ENCODE measurements at regions not wholly inside any gene's neighbourhood (a gene's known extent, or its start where the extent isn't known, plus 50 kb on each side); places are given as distances from the start of the nearest gene placed in this dataset.

GRCh38 chr5:33268374-33268773 is 172.4 kb upstream of the TARS1 start:
- TF ChIP-seq, protein P1, sequence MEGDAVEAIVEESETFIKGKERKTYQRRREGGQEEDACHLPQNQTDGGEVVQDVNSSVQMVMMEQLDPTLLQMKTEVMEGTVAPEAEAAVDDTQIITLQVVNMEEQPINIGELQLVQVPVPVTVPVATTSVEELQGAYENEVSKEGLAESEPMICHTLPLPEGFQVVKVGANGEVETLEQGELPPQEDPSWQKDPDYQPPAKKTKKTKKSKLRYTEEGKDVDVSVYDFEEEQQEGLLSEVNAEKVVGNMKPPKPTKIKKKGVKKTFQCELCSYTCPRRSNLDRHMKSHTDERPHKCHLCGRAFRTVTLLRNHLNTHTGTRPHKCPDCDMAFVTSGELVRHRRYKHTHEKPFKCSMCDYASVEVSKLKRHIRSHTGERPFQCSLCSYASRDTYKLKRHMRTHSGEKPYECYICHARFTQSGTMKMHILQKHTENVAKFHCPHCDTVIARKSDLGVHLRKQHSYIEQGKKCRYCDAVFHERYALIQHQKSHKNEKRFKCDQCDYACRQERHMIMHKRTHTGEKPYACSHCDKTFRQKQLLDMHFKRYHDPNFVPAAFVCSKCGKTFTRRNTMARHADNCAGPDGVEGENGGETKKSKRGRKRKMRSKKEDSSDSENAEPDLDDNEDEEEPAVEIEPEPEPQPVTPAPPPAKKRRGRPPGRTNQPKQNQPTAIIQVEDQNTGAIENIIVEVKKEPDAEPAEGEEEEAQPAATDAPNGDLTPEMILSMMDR (IDR thresholded peaks at IDR 0.05; ENCODE audit: control extremely low read depth, extremely low read depth, low read depth, missing control alignments) = no peak
- CTCF ChIA-PET = interaction anchor here (1.2 kb wide), 1 partner anchor 14 kb away, joined by 4 read pairs; no protein-coding TSS in a partner anchor
- DNase-seq (ENCODE audit: extremely low spot score) = no peak
- POLR2A ChIA-PET = no interaction called here

DNA sequence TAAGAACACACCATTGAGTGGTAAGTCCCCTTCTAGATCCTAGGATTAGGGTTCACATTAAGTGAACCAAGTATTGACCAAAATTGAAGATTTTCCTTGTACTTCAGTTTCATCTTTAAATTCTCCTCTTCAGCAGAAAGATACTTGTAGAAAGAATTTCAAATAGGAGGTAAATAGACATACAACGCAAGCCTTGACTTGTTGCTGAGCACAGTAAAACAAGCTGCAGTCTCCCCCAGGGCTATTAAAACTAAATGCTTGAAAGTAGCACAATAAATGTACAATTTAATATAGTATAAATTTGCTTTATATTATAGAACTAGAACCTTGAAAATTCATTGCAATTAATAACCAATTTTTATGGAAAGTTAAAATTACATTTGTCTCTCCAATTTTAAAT is 170.1 kb upstream of the TARS1 start:
- ChIA-PET CTCF (no interaction called here), POLR2A (no interaction called here)
- TF ChIP-seq, protein P1 (IDR thresholded peaks at IDR 0.05; ENCODE audit: control extremely low read depth, extremely low read depth, low read depth, missing control alignments) = no peak
- DNase-seq (ENCODE audit: extremely low spot score) = no peak

DNA sequence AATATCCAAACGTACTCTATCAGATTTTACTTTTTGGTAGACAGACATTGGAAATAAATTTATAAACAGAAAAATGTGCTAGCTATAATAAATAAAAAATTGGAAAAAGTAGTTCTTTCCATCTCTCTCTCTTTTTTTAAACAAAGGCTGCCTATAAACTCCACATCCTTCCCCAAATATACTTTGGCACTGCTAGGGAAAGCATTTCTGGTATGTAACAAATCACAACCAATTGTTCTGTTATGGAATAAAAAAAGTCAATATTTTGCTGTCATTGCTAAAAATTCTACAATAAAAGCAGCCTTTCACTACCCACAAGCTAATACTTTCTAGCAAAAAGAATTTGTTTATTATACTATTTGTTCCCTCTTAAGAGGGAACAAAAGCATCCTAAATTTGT is 169.2 kb upstream of the TARS1 start:
- TF ChIP-seq, protein P1 (IDR thresholded peaks at IDR 0.05; ENCODE audit: control extremely low read depth, extremely low read depth, low read depth, missing control alignments) = no peak
- no peak for DNase-seq (ENCODE audit: extremely low spot score)
- ChIA-PET POLR2A (interaction anchor here (0.6 kb wide), 1 partner anchor 24 kb away, joined by 12 read pairs; no protein-coding TSS in a partner anchor), CTCF (interaction anchor here (1.0 kb wide), 1 partner anchor 19 kb away, joined by 3 read pairs; no protein-coding TSS in a partner anchor)

- TF ChIP-seq, protein P1 (IDR thresholded peaks at IDR 0.05; ENCODE audit: control extremely low read depth, extremely low read depth, low read depth, missing control alignments) = no peak
- CTCF ChIA-PET = interaction anchor here (1.0 kb wide), 1 partner anchor 18 kb away, joined by 3 read pairs; no protein-coding TSS in a partner anchor
- no peak for DNase-seq (ENCODE audit: extremely low spot score)
- POLR2A ChIA-PET = interaction anchor here (0.6 kb wide), 1 partner anchor 25 kb away, joined by 12 read pairs; no protein-coding TSS in a partner anchor
Measured at GRCh38 chr5:33272288-33272687, 168.5 kb upstream of the TARS1 start.

- TF ChIP-seq, protein P1 (IDR thresholded peaks at IDR 0.05; ENCODE audit: control extremely low read depth, extremely low read depth, low read depth, missing control alignments) = no peak
- no peak for DNase-seq (ENCODE audit: extremely low spot score)
- ChIA-PET CTCF (no interaction called here), POLR2A (no interaction called here)
Measured at GRCh38 chr5:33273985-33274384, 166.8 kb upstream of the TARS1 start.

GRCh38 chr5:33275391-33275790 is 165.4 kb upstream of the TARS1 start:
- CTCF ChIA-PET = no interaction called here
- POLR2A ChIA-PET = no interaction called here
- TF ChIP-seq, protein P1 (IDR thresholded peaks at IDR 0.05; ENCODE audit: control extremely low read depth, extremely low read depth, low read depth, missing control alignments) = no peak
- DNase-seq (ENCODE audit: extremely low spot score) = no peak

All from GM10248 (cell line).